GM18517 (cell line): ENCODE measurements at regions not wholly inside any gene's neighbourhood (a gene's known extent, or its start where the extent isn't known, plus 50 kb on each side); places are given as distances from the start of the nearest gene placed in this dataset.
"Not testable (repeated sequence)": the region's sequence is repeated elsewhere in the genome, so short reads cannot be mapped to it uniquely, and the experiment has no call there.

Experiments
- ATAC-seq: cut with Tn5 transposase; IDR thresholded peaks from one replicate; pipeline ENCODE4 v1.9.1; 2021; ENCODE audit warnings: mild to moderate bottlenecking, moderate library complexity; ENCODE audit not compliant: unreplicated experiment

DNA sequence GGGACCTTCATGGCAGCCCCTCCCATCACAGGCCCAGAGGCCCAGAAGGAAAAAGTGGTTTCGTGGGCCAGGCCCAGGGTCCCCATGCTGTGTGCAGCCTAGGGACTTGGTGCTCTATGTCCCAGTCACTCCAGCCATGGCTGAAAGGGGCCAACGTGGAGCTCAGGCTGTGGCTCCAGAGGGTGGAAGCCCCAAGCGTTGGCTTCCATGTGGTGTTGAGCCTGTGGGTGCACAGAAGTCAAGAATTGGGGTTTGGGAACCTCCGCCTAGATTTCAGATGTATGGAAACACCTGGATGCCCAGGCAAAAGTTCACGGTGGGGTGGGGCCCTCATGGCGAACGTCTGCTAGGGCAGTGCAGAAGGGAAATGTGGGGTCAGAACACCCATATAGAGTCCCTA lies 105.3 kb upstream of the UNC5B start:
- ATAC-seq: not testable (repeated sequence)

DNA sequence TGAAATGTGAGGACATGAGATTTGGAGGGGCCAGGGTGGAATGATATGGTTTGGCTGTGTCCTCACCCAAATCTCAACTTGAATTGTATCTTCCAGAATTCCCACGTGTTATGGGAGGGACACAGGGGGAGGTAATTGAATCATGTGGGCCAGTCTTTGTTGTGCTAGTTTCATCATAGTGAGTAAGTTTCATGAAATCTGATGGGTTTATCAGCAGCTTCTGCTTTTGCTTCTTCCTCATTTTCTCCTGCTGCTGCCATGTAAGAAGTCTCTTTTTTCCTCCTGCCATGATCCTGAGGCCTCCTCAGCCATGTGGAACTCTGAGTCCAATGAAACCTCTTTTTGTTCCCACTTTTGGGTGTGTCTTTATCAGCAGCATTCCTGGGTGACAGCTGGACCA lies 104.3 kb upstream of the UNC5B start:
- ATAC-seq: not testable (repeated sequence)

DNA sequence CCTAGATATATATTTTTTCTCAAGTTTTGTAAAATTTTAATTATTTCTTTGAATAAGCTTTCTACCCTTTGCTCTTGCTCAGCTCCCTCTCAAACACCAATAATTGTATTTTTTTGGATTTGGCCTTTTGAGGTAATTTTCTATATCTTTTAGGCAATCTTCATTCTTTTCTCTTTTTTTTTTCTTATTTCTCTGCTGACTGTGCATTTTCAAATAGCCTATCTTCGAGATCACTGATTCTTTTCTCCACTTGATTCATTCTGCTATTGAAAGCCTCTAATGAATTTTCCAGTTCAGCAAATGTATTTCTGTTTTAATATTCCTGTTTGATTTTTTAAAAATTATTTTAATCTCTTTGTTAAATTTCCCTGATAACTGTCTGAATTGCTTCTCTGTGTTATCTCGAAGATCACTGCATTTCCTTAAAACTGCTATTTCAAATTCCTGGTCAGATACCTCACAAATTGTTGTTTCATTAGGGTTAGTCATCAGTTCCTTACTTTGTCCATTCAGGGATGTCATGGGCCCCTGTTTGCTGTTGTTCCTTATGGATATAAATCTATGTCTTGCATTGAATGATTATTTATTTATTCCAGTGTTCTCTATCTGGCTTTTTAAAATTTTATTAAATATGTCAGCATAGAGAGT lies 100.1 kb upstream of the UNC5B start:
- ATAC-seq: no peak

DNA sequence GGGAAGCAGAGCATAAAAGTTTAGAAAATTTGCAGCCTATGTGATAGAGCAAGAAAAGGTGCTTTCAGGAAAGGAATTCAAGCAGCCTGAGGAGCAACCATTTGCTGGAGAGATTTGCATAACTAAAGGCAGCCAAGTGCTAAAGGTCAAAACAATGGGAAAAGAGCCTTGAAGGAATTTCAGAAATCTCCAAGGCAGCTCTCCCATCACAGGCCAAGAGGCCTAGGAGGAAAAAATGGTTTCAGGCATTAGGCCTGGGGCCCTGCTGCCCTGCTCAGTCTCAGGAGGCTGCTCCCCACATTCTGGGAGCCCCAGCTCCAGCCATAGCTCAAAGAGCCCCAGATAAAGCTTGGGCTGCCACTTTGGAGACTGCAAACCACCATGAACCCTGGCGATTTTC lies 95.9 kb upstream of the UNC5B start:
- no peak for ATAC-seq

DNA sequence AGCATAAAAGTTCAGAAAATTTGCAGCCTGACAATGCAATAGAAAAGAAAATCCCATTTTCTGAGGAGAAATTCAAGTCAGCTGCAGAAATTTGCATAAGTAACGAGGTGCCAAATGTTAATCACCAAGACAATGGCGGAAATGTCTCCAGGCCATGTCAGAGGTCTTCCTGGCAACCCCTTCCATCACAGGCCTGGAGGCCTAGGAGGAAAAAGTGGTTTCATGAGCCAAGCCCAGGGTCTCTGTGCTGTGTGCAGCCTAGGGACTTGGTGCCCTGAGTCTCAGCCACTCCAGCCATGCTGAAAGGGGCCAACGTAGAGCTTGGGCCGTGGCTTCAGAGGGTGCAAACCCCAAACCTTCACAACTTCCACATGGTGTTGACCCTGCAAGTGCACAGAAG lies 94.8 kb upstream of the UNC5B start:
- not testable (repeated sequence) for ATAC-seq

DNA sequence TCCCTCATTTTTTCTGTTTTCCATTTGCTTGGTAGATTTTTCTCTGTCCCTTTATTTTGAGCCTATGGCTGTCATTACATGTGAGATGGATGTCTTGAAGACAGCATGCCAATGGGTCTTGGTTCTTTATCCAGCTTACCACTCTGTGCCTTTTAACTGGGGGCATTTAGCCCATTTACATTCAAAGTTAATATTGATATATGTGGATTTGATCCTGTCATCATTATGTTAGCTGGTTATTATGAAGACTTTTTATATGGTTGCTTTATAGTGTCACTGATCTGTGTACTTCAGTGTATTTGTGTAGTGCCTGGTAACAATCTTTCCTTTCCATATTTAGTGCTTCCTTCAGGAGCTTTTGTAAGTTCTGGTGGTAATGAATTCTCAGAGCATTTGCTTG lies 89.3 kb upstream of the UNC5B start:
- ATAC-seq: no peak

DNA sequence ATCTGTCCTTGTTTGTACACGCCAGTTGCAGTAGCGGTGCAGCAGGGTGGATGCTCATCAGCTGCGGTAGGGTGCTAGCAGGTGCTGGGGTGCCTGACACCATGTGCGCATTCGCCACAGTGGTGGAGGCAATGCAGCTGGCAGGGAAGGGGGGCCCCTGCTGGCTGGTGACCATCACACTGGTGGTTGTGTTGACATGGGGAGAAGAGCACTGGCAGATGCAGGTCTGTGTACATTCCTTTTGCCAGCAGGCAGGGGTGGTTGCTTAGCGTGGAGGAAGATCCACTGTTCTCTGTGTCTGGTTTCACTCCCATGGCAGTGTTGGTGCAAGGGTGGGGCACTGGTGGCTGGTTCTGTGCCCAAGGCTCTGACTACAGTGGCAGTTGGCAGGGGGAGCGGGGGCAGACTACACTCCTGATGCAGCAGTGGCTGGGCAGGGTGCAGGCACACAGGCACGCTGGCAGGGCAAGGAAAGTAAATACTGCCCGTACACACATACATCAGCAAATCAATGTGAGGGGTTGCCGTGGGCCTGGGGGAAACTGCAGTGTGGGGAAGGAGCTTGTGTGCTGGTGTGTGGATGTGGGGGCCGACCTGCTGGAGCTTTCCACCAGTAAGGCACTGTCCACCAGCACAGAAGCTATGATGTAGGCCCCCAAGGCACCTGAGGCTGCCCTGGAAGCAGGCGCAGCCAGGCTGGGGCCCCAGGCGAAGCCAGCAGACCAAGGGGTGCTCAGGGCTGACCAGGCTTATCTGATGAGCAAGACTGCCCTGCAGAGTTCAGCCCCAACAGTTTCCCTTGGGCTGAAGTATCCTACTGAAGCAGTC lies 87.2 kb upstream of the UNC5B start:
- ATAC-seq: no peak

DNA sequence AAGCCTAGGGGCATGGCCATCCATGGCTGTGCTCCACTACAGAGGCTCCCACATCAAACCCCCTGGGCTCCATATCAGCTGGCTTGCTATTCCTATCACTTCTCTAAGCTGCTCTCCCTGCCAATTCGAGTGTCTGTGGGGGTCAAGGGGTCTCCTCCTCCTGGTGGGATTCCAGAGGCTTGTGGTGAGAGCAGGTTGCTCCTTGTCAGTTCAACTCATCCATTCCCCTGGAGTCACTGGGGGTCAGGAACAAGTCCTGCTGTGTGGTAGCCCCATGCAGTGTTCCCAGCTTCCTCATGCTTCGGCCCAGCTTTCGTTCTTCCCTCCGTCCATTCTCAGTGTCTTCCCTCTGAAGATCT lies 86.6 kb upstream of the UNC5B start:
- ATAC-seq: no peak

DNA sequence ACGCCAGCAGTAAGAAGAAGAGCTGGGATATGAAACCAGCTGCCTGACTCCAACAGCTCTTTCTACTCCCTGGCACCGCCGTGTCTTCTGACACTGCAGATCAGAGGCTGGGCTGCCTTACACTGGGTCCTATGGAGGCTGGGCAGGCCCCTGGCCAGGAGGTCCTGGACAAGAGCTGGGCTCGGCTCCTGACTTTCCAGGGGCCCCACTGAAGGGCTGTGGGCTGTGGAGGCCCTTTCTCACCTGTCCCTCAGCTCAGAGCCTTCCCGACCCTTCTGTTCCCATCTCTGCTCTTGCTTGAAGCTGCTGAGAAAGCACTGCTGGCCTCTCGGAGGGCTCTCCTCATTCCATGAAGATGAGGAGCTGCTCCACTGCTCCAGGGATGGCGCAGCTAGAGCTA lies 85.9 kb upstream of the UNC5B start:
- ATAC-seq: no peak

DNA sequence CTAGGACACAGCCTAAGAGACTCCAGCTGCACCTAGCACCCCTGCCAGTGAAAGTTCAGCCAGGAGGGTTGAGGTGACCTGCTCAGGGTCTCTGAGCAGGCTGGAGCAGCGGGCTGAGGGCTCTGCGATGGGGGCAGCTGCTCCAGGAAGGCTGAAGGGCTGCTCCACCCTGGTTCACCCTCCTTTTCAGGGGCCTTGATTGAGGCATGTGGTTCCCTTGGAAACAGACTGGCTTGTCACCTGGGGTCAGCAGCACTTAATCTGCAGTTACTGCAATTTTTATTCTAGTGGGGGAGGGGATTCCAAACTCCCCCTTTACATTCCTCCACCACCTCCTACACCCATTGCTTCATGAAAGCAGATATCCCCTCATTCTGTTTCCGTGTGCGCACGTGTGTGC lies 85.3 kb upstream of the UNC5B start:
- ATAC-seq: no peak

DNA sequence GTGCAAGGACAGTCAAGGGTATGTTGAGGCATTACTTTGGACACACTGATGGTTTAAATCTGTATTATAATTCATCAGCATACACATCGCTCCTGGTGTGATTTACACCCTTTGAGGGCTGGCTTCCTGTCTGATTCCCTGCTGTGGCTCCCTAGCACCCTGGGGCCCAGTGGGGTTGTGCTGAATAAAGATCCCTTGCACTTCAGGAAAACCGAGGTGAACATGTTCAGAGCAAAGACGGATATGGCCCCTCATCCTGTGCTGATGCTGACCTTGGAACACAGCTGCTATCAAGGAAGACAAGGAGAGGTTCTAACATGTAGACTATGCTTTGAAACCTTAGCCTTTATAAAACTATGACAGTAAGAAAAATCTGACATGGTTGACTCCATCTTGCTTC lies 84.6 kb upstream of the UNC5B start:
- no peak for ATAC-seq

DNA sequence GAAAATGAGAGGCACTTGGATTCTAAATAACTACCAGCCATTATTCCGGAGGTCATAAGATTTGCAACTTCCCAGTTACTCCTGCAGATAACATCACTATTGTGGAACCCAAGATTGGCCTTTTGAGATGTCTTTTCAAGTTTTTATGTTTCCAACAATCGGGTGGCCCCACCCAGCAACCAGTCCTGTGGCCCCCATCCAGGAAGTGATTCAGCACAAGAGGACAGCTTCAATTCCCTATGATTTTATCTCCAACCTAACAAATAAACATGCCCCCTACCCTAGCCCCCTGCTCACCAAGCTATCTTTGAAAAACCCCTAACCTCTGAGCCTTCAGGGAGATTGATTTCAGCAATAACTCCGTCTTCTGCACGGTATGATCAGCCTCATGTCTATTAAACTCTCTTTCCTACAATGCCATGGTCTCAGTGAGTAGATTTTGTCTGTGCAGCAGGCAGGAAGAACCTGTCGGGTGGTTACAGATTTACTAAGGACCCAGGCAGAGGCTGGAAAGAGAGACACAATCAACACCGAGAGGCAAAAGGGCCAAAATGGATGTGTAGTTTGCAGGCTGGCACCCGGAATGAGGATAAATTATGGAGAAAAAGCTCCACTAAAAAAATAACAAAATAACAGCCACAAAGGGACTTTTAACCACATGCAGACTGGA lies 83.9 kb upstream of the UNC5B start:
- no peak for ATAC-seq

DNA sequence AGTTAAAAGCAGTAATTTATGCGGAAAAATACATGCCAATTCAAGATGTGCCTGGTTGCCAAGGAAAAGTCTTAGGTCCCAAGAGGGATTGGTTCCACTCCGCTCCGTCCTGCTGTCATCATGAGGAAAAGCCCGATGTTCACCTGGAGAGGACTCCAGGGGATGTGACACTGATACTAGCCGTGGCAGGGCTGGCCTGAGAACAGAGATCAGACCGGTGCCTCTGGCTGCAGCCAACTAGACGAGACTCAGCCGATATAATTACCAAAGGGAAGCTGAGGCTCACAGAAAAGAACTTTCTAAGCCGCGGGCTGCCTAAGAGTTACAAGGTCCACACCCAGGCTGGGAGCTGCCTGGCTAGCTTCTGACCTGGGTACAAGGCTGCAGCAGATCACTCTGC lies 81.3 kb upstream of the UNC5B start:
- ATAC-seq: no peak

DNA sequence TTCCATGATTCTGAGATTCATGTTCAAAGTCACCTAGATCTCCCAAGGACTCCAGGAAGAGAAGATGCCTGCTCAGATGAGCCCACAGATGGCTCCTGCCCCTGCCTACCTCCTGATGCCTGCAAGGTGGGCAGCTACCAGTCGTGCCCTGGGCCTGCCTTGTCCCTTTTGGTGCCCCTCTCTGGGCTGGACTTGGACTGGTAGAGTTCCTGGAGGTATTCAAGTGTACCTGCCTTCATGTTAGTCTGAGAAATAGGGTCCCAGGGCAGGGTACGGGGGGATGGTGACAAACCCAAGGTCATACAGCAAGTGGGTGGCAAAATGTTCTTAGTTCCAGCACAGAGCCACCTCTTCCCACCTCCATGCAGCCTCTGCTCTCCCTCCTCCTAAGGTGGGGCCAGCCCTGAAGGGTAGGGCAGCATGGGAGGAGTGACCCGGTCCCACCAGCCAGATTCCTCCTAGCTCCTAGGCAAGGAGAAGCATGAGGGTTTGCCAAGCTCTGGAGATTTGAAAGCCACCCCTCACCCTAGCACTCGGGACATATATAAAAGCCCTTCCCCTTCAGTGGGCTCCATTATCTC lies 80.8 kb upstream of the UNC5B start:
- no peak for ATAC-seq

DNA sequence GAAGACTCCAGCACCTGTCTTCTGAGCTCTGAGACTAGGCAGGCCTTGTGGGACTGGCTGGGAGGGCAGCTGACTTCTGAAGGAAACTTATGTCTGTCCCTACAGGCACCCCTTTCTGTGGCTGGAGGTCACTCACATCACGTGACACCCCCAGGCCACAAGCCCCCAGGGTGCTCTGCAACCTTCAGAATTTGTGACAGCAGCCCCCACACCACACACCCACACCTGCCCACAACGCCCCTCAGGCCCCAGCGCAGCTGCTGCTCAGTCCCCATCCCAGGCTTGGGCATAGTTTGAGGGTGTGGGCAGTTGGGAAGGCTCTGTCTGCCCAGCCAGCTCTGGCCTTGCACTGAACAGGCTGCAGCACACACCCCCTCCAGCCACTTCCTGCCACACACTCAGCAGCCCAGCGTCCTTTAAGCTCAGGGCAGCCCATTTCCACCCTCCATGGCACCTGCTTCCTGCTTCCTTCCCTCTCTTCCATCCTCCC lies 80.0 kb upstream of the UNC5B start:
- no peak for ATAC-seq

DNA sequence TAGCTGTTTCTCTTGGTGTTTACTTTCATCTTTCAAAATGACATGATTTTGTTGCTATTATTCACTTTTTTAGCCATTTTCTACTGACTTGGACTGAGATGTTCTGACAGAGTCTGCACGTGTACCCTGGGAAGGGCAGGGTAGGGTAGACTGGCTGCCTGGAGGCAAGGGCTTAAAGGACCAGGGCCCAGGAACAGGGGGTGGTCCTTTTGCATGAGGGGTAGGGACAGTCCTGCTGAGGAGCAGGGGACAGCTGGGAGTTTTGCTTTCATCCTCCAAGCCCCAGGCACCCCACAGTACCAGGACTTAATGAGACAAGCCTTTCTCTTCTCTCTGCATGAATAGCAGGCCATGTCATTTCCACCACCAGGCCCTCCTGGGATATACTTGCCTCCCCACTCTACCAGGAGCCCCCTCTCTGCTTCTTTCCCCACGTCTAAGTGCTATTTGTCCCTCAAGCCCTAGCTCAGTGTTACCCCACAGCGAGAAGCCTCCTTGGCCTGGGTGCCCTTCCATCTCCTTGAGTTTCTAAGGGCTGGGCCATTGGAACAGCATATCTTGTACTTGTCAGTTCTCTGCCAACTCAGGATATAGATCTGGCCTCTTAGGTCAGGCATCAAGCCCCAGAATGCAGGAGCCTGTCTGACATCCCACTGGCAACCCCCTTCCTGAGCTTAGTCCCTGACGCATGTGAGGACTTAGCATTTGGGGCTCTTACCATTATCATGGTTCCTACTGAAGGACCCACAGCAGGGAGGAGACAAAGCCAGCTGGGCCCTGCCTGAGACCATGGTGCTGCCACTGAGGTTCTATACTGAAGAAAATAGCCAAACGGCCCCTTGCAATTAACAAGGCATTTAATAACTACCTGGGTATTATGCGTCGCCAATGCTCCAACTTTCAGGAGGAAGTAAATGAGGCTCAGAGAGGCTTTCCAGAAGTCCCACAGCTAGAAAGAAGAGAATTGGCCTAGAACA lies 78.4 kb upstream of the UNC5B start:
- ATAC-seq: no peak

DNA sequence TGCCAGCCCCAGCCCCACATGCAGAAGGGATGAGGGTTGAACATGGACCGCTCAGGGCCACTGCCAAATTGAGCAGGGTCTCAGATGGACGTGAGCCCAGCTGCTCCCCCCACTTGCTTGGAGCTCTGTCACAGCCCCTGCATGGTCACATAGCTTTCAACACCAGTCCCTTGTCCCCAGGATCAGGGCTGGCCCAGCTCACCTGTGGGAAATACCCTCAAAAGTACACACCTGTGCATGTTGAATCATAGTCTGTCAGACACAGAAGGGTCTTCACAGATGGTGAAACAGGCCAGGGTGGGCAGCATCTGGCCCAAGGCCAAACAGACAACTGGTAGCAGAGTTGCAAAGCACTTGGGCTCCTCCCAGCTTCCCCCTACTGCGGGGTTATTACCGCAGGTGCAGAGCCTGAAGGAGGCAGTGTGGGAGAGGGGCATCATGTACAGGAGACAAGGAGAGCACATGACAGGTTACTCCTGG lies 77.6 kb upstream of the UNC5B start:
- no peak for ATAC-seq

DNA sequence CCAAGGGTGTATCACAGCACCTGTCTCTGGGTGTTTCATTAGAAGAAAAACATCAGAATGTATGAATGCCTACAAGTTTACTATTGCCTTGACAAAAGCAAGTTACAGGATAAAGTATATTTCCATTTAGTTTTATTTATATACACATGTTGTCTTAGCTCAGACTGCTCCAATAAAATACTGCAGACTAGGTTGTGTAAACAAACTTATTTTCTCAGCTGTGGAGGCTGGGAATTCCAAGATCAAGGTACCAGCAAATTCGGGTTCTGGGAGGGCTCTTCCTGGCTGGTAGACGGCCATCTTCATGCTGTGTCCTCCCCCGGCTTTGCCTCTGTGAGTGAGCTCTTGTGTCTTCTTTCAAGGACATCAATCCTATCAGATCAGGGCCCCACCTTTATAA lies 77.1 kb upstream of the UNC5B start:
- ATAC-seq: no peak

DNA sequence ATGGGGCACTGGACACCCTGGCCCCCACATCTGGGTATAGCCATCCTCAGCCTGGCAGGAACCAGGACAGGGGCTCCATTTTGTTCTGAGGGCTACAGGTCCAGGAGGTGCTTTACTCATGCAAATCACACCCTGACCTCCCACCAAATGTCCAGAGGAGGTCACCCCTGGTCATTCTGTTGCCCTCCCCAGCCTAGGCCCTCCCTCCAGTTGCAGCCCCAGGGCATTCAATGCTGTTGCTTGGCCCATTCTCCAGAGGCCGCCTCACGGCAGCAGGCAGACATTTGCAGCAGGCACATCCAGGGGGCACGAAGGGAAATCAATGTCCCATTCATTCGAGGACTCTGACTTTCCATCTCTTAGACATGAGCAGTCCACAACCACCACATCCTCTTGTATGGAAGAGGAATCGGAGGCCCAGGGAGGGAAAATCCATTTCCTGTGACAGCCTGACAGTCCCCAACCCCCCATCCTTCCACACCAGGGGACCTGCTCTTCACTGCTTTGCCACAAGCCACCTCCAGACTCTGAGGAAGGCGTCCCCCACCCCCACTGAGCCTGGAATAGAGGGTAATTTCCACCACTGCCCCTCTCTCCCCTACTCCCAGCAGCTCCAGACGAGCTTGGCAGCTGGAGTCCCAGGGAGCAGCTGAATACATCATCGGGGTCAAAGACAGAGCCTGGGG lies 76.2 kb upstream of the UNC5B start:
- ATAC-seq: no peak

DNA sequence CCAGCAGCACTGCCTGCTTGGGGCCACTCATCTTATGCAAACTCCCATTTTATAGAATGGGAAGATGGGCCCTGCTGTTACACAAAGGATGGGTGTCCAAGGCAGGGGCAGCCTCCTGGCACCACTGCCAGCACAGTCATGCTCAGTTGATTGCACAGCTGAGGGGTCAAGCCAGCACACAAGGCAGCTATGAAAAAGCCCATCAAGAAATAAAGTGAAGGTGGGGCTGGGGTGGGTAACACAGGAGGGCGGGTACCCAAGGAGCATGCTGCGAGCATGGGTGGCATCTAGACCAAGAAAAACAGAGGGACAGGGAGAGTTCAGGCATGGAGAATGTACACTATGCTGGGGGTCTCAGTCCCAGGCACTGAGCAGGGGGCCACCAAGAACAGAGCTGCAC lies 74.7 kb upstream of the UNC5B start:
- ATAC-seq: no peak
